CD4-positive, CD25-positive, alpha-beta regulatory T cell (primary cell): ENCODE measurements at regions not wholly inside any gene's neighbourhood (a gene's known extent, or its start where the extent isn't known, plus 50 kb on each side); places are given as distances from the start of the nearest gene placed in this dataset.

Source experiments
- ATAC-seq, 2 donors: fragments of 150-1000 bp; cut with Tn5 transposase; one replicate each; pipeline ENCODE4 v1.10.0; 2021; ENCODE audit warnings: low read depth in 2 of 2, moderate number of reproducible peaks in 2 of 2, moderate library complexity in 1 of 2
- DNase-seq, 3 donors: peaks; one replicate each; pipeline versions ENCODE4 v3.0.0 to v3.0.0-alpha.2; 2012 to 2022; ENCODE audit warnings: mixed read lengths in 1 of 3
- H3K27ac ChIP-seq: one replicate; pipeline ENCODE4 v1.7.0; 2013; ENCODE audit warnings: mild to moderate bottlenecking, low read length; ENCODE audit not compliant: insufficient read depth, poor library complexity, severe bottlenecking
- H3K27me3 ChIP-seq: one replicate; pipeline ENCODE4 v1.7.0; 2013; ENCODE audit warnings: low read length; ENCODE audit not compliant: control insufficient read depth, insufficient read depth
- H3K36me3 ChIP-seq: one replicate; pipeline ENCODE4 v1.7.0; 2013; ENCODE audit warnings: mild to moderate bottlenecking, low read length, moderate library complexity; ENCODE audit not compliant: control insufficient read depth, insufficient read depth
- H3K4me1 ChIP-seq: 2 replicates; pipeline ENCODE4 v1.7.0; 2013; ENCODE audit warnings: mild to moderate bottlenecking, low read length; ENCODE audit not compliant: insufficient read depth, control insufficient read depth, poor library complexity, severe bottlenecking
- H3K4me3 ChIP-seq: one replicate; pipeline ENCODE4 v1.7.0; 2013; ENCODE audit warnings: low read depth, mild to moderate bottlenecking, low read length, moderate library complexity
- H3K9me3 ChIP-seq, 2 experiments: 1 replicate in 1 of 2; 2 replicates in 1 of 2; pipeline ENCODE4 v1.7.0; 2013; ENCODE audit warnings: low read length in 2 of 2, mild to moderate bottlenecking in 1 of 2, moderate library complexity in 1 of 2; ENCODE audit not compliant: control insufficient read depth in 2 of 2
- H3K27ac Mint-ChIP-seq, 3 donors: one replicate each; pipeline ENCODE4 v1.8.0; 2020 to 2022; ENCODE audit warnings: mild to moderate bottlenecking in 3 of 3, mixed read lengths in 3 of 3, moderate library complexity in 2 of 3
- H3K27me3 Mint-ChIP-seq: one replicate; pipeline ENCODE4 v1.8.0; 2022; ENCODE audit warnings: mild to moderate bottlenecking, mixed read lengths
- H3K36me3 Mint-ChIP-seq: one replicate; pipeline ENCODE4 v1.8.0; 2020; ENCODE audit warnings: mixed read lengths
- H3K4me1 Mint-ChIP-seq, 4 donors: one replicate each; pipeline ENCODE4 v1.8.0; 2020 to 2022; ENCODE audit warnings: mixed read lengths in 4 of 4, mild to moderate bottlenecking in 1 of 4
- H3K4me3 Mint-ChIP-seq, 4 donors: one replicate each; pipeline ENCODE4 v1.8.0; 2020 to 2022; ENCODE audit warnings: mild to moderate bottlenecking in 4 of 4, mixed read lengths in 4 of 4, moderate library complexity in 3 of 4
- H3K9me3 Mint-ChIP-seq, 7 donors: one replicate each; pipeline ENCODE4 v1.8.0; 2020 to 2022; ENCODE audit warnings: mixed read lengths in 7 of 7, mild to moderate bottlenecking in 3 of 7, moderate library complexity in 2 of 7

DNA sequence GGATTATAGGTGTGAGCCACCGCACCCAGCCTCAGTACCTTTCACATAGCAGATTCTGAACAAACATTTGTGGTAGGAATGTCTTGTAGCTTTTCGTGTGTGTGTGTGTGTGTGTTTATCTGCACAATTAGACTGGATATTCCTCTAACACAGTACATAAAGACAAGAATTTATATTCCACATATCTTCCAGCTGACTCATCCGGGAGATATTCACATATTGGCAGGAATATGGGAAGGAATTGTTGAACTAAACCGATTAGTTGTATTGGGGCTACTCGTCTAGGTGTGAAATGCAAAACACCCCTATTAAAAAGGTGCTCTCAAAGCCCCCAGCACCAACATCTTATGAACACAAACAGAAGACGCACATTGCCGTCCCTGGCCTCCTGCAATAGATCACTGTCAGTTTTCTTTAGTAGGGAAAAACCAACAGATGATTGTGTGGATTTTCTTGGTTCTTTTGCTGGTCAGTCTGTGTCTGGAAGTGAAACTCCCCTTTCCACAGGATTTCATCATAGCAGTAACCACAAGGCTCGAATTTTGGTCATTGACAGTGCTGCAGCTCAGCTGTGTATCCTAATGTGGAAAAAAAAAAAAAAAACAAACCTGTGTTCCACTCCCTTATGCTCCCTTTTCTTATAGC is 208.5 kb upstream of the ACVR2A start:
- peaks cover 2 to 7% (median 3%) of the 10 kb centered on the region in 4 donors for H3K4me1 Mint-ChIP-seq
- no peaks in the 10 kb centered on the region for H3K36me3 Mint-ChIP-seq
- no peak for ATAC-seq
- H3K4me1 ChIP-seq = no peaks in the 10 kb centered on the region
- H3K27ac Mint-ChIP-seq = no peak overlapping the region
- H3K27me3 ChIP-seq = no peaks in the 10 kb centered on the region
- H3K4me3 ChIP-seq = no peak overlapping the region
- no peak overlapping the region for H3K27ac ChIP-seq
- H3K9me3 Mint-ChIP-seq = peaks cover 0 to 2% (median 0%) of the 10 kb centered on the region in 7 donors
- no peak for DNase-seq
- no peaks in the 10 kb centered on the region for H3K27me3 Mint-ChIP-seq
- H3K4me3 Mint-ChIP-seq = no peak overlapping the region
- no peaks in the 10 kb centered on the region for H3K36me3 ChIP-seq
- H3K9me3 ChIP-seq = no peaks in the 10 kb centered on the region

DNA sequence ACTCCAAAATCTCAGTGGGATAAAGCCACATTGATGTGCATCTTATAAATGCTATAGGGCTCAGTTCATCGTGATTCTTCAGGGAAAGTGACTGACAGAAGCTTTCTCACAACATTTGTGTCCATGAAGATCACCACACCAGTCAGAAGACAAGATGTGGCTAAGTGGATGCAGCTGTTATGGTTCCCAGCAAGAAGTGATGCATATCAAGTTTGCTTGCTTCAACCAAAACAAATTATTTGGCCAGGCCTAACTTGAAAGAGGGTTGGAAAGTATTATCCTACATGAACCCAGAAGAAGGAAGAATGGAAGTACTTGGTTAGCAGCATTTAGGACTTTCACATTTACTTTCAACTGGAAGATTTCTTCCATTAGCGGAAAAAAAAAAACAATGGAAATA is 210.0 kb upstream of the ACVR2A start:
- no peak overlapping the region for H3K4me3 Mint-ChIP-seq
- no peak for DNase-seq
- no peaks in the 10 kb centered on the region for H3K36me3 Mint-ChIP-seq
- Histone ChIP-seq H3K36me3 (no peaks in the 10 kb centered on the region), H3K4me3 (no peak overlapping the region), H3K4me1 (peaks cover 3% of the 10 kb centered on the region), H3K27ac (no peak overlapping the region), H3K27me3 (no peaks in the 10 kb centered on the region), H3K9me3 (no peaks in the 10 kb centered on the region)
- H3K27me3 Mint-ChIP-seq = no peaks in the 10 kb centered on the region
- H3K27ac Mint-ChIP-seq = no peak overlapping the region
- H3K9me3 Mint-ChIP-seq = peaks cover 0 to 2% (median 0%) of the 10 kb centered on the region in 7 donors
- no peak for ATAC-seq
- H3K4me1 Mint-ChIP-seq = peaks cover 8 to 19% (median 11%) of the 10 kb centered on the region in 4 donors

DNA sequence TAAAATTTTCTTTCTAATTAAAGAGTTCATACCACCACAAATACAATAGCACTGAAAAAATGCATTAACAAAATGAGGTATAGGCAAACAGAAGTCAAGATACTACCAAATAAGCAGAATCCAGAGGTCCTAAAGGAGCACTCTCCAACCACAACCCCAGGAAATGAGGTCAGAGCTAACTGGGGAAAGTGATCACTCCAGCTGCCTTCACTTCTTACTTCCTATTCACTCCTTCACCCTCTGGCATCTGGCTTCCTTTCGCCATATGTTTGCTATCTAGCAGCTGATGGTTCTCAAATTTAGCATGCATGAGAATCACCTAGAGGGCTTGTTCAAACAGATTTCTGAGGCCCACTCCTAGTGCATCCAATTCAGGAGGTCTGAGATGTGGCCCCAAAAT is 212.6 kb upstream of the ACVR2A start:
- DNase-seq (no peak), ATAC-seq (no peak)
- H3K4me3 Mint-ChIP-seq = no peak overlapping the region
- H3K27me3 ChIP-seq = no peaks in the 10 kb centered on the region
- peaks cover 3% of the 10 kb centered on the region for H3K4me1 ChIP-seq
- no peak overlapping the region for H3K4me3 ChIP-seq
- H3K27ac ChIP-seq = no peak overlapping the region
- no peaks in the 10 kb centered on the region for H3K36me3 ChIP-seq
- H3K27ac Mint-ChIP-seq = no peak overlapping the region
- peaks cover 8 to 23% (median 14%) of the 10 kb centered on the region in 4 donors for H3K4me1 Mint-ChIP-seq
- no peaks in the 10 kb centered on the region for H3K27me3 Mint-ChIP-seq
- peaks cover 0 to 2% (median 0%) of the 10 kb centered on the region in 7 donors for H3K9me3 Mint-ChIP-seq
- H3K9me3 ChIP-seq = no peaks in the 10 kb centered on the region
- H3K36me3 Mint-ChIP-seq = no peaks in the 10 kb centered on the region

DNA sequence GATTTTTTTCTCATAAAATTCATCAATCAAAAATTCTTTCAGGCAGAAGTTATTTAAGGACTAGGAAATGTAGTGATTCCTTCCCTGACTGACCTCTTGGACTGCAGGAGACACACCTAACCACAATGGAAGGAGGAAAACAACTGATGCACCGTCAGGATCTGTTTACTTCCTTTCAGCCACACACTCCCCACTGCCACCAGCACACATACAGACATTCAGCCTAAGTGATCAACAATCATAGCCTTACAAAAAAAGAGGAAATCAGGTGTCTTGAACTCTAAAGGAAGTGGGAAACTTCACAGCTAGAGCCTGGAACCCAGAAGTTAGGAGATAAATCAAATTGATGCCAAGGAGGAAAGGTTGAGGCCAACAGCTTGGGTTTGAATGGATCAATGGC is 213.5 kb upstream of the ACVR2A start:
- no peaks in the 10 kb centered on the region for H3K9me3 ChIP-seq
- ATAC-seq (no peak), DNase-seq (peak in 1 of 3 donors; percentile 2)
- no peak overlapping the region for H3K4me3 ChIP-seq
- no peak overlapping the region for H3K27ac ChIP-seq
- no peaks in the 10 kb centered on the region for H3K27me3 Mint-ChIP-seq
- H3K36me3 ChIP-seq = no peaks in the 10 kb centered on the region
- peak overlapping the region in 1 of 4 donors; percentile 1 for H3K4me3 Mint-ChIP-seq
- peaks cover 3% of the 10 kb centered on the region for H3K4me1 ChIP-seq
- H3K27ac Mint-ChIP-seq = peak overlapping the region in 2 of 3 donors; percentile 3 to 61
- no peaks in the 10 kb centered on the region for H3K27me3 ChIP-seq
- no peaks in the 10 kb centered on the region for H3K36me3 Mint-ChIP-seq
- H3K4me1 Mint-ChIP-seq = peaks cover 8 to 23% (median 14%) of the 10 kb centered on the region in 4 donors
- H3K9me3 Mint-ChIP-seq = peaks cover 0 to 2% (median 0%) of the 10 kb centered on the region in 7 donors

DNA sequence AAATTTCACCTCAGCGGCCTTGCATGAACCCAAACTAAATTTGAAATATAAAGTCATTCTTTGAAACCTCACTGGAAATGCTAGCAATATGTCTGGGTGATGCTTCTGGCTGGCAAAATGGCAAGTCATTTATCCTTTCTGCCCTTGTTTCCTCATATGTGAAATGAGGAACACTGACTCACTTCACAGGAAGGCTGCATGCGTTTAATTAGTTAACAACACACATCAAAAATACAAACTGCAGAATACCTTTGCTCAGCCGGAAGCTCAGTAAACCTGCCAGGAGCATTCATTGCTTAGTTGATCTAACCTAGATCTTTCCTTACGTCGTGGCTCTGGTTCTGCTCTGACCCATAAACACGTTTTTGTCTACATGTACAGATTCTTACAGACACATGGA is 214.2 kb upstream of the ACVR2A start:
- H3K27ac ChIP-seq = no peak overlapping the region
- DNase-seq (no peak), ATAC-seq (no peak)
- peaks cover 3% of the 10 kb centered on the region for H3K4me1 ChIP-seq
- Mint-ChIP-seq H3K9me3 (peaks cover 0 to 1% (median 0%) of the 10 kb centered on the region in 7 donors), H3K4me3 (no peak overlapping the region), H3K36me3 (no peaks in the 10 kb centered on the region), H3K27me3 (no peaks in the 10 kb centered on the region), H3K27ac (peak overlapping the region in 2 of 3 donors; percentile 3 to 29), H3K4me1 (peaks cover 8 to 23% (median 14%) of the 10 kb centered on the region in 4 donors)
- H3K4me3 ChIP-seq = no peak overlapping the region
- no peaks in the 10 kb centered on the region for H3K27me3 ChIP-seq
- no peaks in the 10 kb centered on the region for H3K36me3 ChIP-seq
- no peaks in the 10 kb centered on the region for H3K9me3 ChIP-seq

DNA sequence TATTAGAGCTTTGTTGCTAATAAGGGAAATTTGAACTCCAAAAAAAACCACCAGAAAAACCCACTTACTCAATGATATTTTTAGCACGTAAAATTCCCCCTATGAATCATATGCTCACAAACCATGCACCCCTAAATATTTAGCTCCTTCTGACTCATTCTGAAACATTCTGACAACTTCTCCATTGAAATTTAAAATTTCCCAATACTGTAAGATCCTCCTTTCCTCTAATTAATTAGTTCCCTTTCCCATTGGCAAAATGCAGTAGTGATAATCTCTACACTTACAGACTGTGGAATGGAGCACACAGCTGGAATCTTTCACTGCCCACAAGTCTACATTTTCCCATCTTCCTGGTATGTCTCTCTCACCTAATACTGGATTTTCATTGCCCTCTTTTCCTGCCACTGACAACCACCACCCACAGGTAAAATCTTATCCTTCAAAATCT is 215.8 kb upstream of the ACVR2A start:
- no peak overlapping the region for H3K27ac ChIP-seq
- Mint-ChIP-seq H3K4me1 (peaks cover 13 to 28% (median 14%) of the 10 kb centered on the region in 4 donors), H3K27me3 (no peaks in the 10 kb centered on the region), H3K27ac (no peak overlapping the region), H3K9me3 (no peaks in the 10 kb centered on the region), H3K4me3 (no peak overlapping the region), H3K36me3 (no peaks in the 10 kb centered on the region)
- no peaks in the 10 kb centered on the region for H3K27me3 ChIP-seq
- peaks cover 3% of the 10 kb centered on the region for H3K4me1 ChIP-seq
- H3K4me3 ChIP-seq = no peak overlapping the region
- DNase-seq (no peak), ATAC-seq (no peak)
- H3K9me3 ChIP-seq = no peaks in the 10 kb centered on the region
- H3K36me3 ChIP-seq = no peaks in the 10 kb centered on the region

DNA sequence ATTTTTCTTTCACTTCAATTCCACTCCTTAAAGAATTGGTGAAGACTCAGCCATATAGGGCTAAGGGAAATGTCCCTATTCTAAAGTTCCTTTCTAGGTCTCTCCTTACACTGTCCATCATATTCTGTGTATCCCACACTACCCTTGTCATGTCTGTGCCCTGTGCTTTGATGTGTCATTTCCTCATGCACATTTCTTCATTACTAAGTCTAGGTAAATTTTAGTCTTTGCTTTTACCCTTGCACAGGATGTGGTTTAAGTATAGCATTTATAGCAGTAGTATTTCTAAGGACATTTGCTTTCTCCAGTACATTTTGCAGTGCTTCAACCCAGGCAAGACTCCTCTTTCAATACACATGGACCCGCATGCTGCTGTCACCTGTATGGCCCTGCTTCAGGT is 221.5 kb upstream of the ACVR2A start:
- peaks cover 6 to 21% (median 13%) of the 10 kb centered on the region in 4 donors for H3K4me1 Mint-ChIP-seq
- H3K27ac ChIP-seq = no peak overlapping the region
- peak in 2 of 3 donors; percentile 41 to 51 for DNase-seq

DNA sequence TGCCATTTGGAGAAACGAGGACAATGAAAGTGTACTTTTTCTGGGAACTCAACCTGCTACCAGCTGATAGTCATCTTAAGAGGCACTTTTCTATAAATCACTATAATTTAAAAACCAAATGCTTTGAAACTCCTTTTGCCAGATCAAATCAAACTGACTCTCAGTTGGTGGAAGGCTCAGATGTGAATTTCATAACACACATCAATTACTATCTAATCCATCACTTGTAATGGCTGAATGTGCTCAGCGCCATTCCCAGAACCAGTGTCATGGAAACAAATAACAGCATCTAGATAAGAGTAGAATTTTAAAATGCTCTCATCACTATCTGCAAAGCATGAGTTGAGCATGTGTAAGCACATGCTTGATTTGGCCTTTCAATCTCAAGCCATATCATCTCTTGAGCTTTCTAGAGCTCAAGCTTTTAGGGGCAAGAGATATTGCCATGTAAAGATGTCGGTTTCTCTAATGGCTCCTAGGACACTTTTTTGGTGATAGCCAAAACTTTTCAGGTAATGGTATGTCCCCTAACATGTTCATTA is 223.1 kb upstream of the ACVR2A start:
- H3K4me3 ChIP-seq = no peak overlapping the region
- H3K9me3 ChIP-seq = no peaks in the 10 kb centered on the region
- no peaks in the 10 kb centered on the region for H3K27me3 ChIP-seq
- no peak for ATAC-seq
- no peaks in the 10 kb centered on the region for H3K4me1 ChIP-seq
- no peaks in the 10 kb centered on the region for H3K27me3 Mint-ChIP-seq
- DNase-seq = no peak
- H3K36me3 Mint-ChIP-seq = no peaks in the 10 kb centered on the region
- no peaks in the 10 kb centered on the region for H3K9me3 Mint-ChIP-seq
- H3K36me3 ChIP-seq = no peaks in the 10 kb centered on the region
- H3K27ac ChIP-seq = no peak overlapping the region
- peaks cover 6 to 21% (median 13%) of the 10 kb centered on the region in 4 donors for H3K4me1 Mint-ChIP-seq
- H3K4me3 Mint-ChIP-seq = no peak overlapping the region
- no peak overlapping the region for H3K27ac Mint-ChIP-seq

More for the DNA sequence above, 221.5 kb upstream of the ACVR2A start:
- H3K36me3 ChIP-seq = no peaks in the 10 kb centered on the region
- no peaks in the 10 kb centered on the region for H3K4me1 ChIP-seq
- H3K27me3 ChIP-seq = no peaks in the 10 kb centered on the region
- peak overlapping the region in 1 of 3 donors; percentile 60 for H3K27ac Mint-ChIP-seq
- peak; percentile 86 to 98 for ATAC-seq
- no peaks in the 10 kb centered on the region for H3K9me3 Mint-ChIP-seq
- H3K9me3 ChIP-seq = no peaks in the 10 kb centered on the region
- no peaks in the 10 kb centered on the region for H3K36me3 Mint-ChIP-seq
- H3K4me3 Mint-ChIP-seq = peak overlapping the region in 1 of 4 donors; percentile 32
- no peaks in the 10 kb centered on the region for H3K27me3 Mint-ChIP-seq
- peak overlapping the region; percentile 63 for H3K4me3 ChIP-seq
